ENCODE measurements at regions not wholly inside any gene's neighbourhood (a gene's known extent, or its start where the extent isn't known, plus 50 kb on each side); places are given as distances from the start of the nearest gene placed in this dataset.
"Not testable (repeated sequence)": the region's sequence is repeated elsewhere in the genome, so short reads cannot be mapped to it uniquely, and the experiment has no call there.

DNA sequence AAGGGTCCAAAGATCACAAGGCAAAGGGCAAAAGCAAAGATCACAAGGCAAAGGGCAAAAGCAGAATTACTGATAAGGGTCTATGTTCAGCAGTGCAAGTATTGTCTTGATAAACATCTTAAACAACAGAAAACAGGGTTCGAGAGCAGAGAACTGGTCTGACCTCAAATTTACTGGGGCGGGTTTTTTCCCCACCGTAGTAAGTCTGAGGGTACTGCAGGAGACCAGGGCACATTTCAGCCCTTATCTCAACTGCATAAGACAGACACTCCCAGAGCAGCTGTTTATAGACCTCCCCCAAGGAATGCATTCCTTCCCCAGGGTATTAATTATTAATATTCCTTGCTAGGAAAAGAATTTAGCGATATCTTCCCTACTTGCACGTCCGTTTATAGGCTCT is 61.3 kb downstream of the ZNF860 start:
- not testable (repeated sequence) for DNase-seq (ENCODE audit: low spot score)

GRCh38 chr3:32045091-32045915 is 61.1 kb upstream of the GPD1L start:
- DNase-seq (ENCODE audit: low spot score) = peak; percentile 1

GRCh38 chr3:32046102-32046501 is 60.3 kb upstream of the GPD1L start:
- no peak for DNase-seq (ENCODE audit: low spot score)

DNA sequence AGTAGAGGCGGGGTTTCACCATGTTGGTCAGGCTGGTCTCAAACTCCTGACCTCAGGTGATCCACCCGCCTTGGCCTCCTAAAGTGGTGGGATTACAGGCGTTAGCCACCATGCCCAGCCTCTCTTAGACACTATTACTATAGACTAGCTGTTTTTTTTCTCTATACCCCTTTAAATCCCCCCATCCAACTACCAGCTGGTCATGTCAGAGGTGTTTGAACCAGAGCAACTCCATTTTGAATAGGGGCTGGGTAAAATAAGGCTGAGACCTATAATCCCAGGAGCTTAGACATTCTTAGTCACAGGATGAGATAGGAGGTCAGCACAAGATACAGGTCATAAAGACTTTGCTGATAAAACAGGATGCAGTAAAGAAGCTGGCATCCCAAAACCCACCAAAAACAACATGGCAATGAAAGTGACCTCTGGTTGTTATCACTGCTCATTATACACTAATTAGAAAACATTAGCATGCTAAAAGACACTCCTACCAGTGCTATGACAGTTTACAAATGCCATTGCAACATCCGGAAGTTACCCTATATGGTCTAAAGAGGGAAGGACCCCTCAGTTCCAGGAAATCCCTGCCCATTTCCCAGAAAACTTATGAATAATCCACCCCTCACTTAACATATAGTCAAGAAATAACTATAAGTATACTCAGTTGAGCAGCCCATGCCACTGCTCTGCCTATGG is 57.8 kb upstream of the GPD1L start:
- no peak for DNase-seq (ENCODE audit: low spot score)

GRCh38 chr3:32049916-32050315 is 56.5 kb upstream of the GPD1L start:
- DNase-seq (ENCODE audit: low spot score) = peak; percentile 1

GRCh38 chr3:32052230-32052629 is 54.2 kb upstream of the GPD1L start:
- DNase-seq (ENCODE audit: low spot score) = not testable (repeated sequence)

- DNase-seq (ENCODE audit: low spot score) = not testable (repeated sequence)
Measured at GRCh38 chr3:32052851-32053250, 53.6 kb upstream of the GPD1L start.

- no peak for DNase-seq (ENCODE audit: low spot score)
Measured at GRCh38 chr3:32056559-32057290, 49.7 kb upstream of the GPD1L start.
